HEK293 (cell line): ENCODE measurements at regions not wholly inside any gene's neighbourhood (a gene's known extent, or its start where the extent isn't known, plus 50 kb on each side); places are given as distances from the start of the nearest gene placed in this dataset.

ENCODE experiments used
- BCL6B ChIP-seq: fragments of 450-650 bp; formaldehyde crosslinking; IDR thresholded peaks from 2 replicates; pipeline ENCODE4 v1.5.1; 2017; ENCODE audit warnings: missing biosample characterization, missing genetic modification characterization
- CTCF ChIP-seq: fragments of 450-650 bp; formaldehyde crosslinking; IDR thresholded peaks from 2 replicates; pipeline ENCODE4 v1.5.1; 2016; ENCODE audit warnings: missing biosample characterization, missing genetic modification characterization
- PBX3 ChIP-seq: sonication (generic); formaldehyde crosslinking; IDR thresholded peaks from 2 replicates; pipeline ENCODE4 v1.8.1; 2022; ENCODE audit warnings: mild to moderate bottlenecking, moderate library complexity, missing genetic modification reagents
- RBAK ChIP-seq: fragments of 450-650 bp; formaldehyde crosslinking; IDR thresholded peaks from 2 replicates; pipeline ENCODE4 v1.5.1; 2016; ENCODE audit warnings: missing biosample characterization, missing genetic modification characterization
- TCF7L2 ChIP-seq: IDR thresholded peaks from 2 replicates; pipeline ENCODE4 v1.6.1; 2011; ENCODE audit warnings: low read depth, mild to moderate bottlenecking, inconsistent platforms, low read length, moderate library complexity, borderline replicate concordance
- ZNF138 ChIP-seq: fragments of 450-650 bp; formaldehyde crosslinking; IDR thresholded peaks from 2 replicates; pipeline ENCODE4 v1.5.1; 2016; ENCODE audit warnings: missing biosample characterization, missing genetic modification characterization, borderline replicate concordance
- ZNF274 ChIP-seq, 2 experiments: fragments of 200-500 bp in 1 of 2; fragments of 450-650 bp in 1 of 2; sonication (Bioruptor generic) in 1 of 2; formaldehyde crosslinking in 1 of 2; IDR thresholded peaks; 2 replicates each; pipeline versions ENCODE4 v1.5.1 to v1.6.1; 2014 to 2016; ENCODE audit warnings: borderline replicate concordance in 1 of 2, inconsistent platforms in 1 of 2, low read length in 1 of 2, missing biosample characterization in 1 of 2, missing genetic modification characterization in 1 of 2
- ZNF302 ChIP-seq: fragments of 450-650 bp; formaldehyde crosslinking; IDR thresholded peaks from 2 replicates; pipeline ENCODE4 v1.5.1; 2016; ENCODE audit warnings: missing biosample characterization, missing genetic modification characterization, low read depth
- ZNF513 ChIP-seq: fragments of 450-650 bp; IDR thresholded peaks from 2 replicates; pipeline ENCODE4 v1.5.1; 2018; ENCODE audit warnings: missing biosample characterization, missing genetic modification characterization
- ZNF580 ChIP-seq: fragments of 450-650 bp; formaldehyde crosslinking; IDR thresholded peaks from 2 replicates; pipeline ENCODE4 v1.5.1; 2016; ENCODE audit warnings: missing biosample characterization, missing genetic modification characterization
- ZNF664 ChIP-seq: fragments of 450-650 bp; formaldehyde crosslinking; IDR thresholded peaks from 2 replicates; pipeline ENCODE4 v1.5.1; 2016; ENCODE audit warnings: missing biosample characterization, missing genetic modification characterization

- TF ChIP-seq ZNF274 (IDR thresholded peaks at IDR 0.05; ENCODE audit: low read length) (no peak), ZNF274 (tag by site-specific recombination; IDR thresholded peaks at IDR 0.05; ENCODE audit: borderline replicate concordance) (no peak), ZNF664 (tag by site-specific recombination) (no peak), TCF7L2 (no peak), PBX3 (CRISPR knock-in tag) (no peak), RBAK (tag by site-specific recombination) (no peak), ZNF138 (tag by site-specific recombination) (no peak), ZNF580 (tag by site-specific recombination) (no peak), ZNF302 (no peak), BCL6B (no peak), CTCF (tag by site-specific recombination) (no peak), ZNF513 (tag by site-specific recombination) (no peak)
Measured at GRCh38 chr5:112646139-112646936, 91.3 kb upstream of the APC start.
